Heart left ventricle (tissue), 16 donors: ENCODE measurements at regions not wholly inside any gene's neighbourhood (a gene's known extent, or its start where the extent isn't known, plus 50 kb on each side); places are given as distances from the start of the nearest gene placed in this dataset.

ENCODE experiments used
- ATAC-seq, 4 donors: fragments of 200-7000 bp; cut with Tn5 transposase; one replicate each; pipeline ENCODE4 v1.9.1; 2020 to 2022; ENCODE audit warnings: moderate library complexity in 4 of 4, mild to moderate bottlenecking in 3 of 4, moderate number of reproducible peaks in 1 of 4
- DNase-seq, 5 donors: peaks; one replicate each; pipeline ENCODE4 v3.0.0-alpha.2; 2020
- H3K27ac ChIP-seq, 12 donors: fragments of 200-600 bp; sonication (generic) in 4 of 12; one replicate each; pipeline versions ENCODE4 v1.5.0 to v1.8.0; 2016 to 2022; ENCODE audit warnings: mild to moderate bottlenecking in 2 of 12
- H3K27me3 ChIP-seq, 9 donors: fragments of 200-600 bp; sonication (generic) in 2 of 9; one replicate each; pipeline versions ENCODE4 v1.5.1 to v1.8.0; 2016 to 2022; ENCODE audit warnings: mild to moderate bottlenecking in 3 of 9
- H3K36me3 ChIP-seq, 9 donors: fragments of 200-600 bp; sonication (generic) in 2 of 9; one replicate each; pipeline versions ENCODE4 v1.5.0 to v1.8.0; 2018 to 2022; ENCODE audit warnings: mild to moderate bottlenecking in 2 of 9
- H3K4me1 ChIP-seq, 12 donors: fragments of 200-600 bp; sonication (generic) in 4 of 12; one replicate each; pipeline versions ENCODE4 v1.5.0 to v1.8.0; 2016 to 2022; ENCODE audit warnings: mild to moderate bottlenecking in 3 of 12
- H3K4me3 ChIP-seq, 12 donors: fragments of 200-600 bp; sonication (generic) in 4 of 12; one replicate each; pipeline versions ENCODE4 v1.5.0 to v1.8.0; 2017 to 2022; ENCODE audit warnings: mild to moderate bottlenecking in 9 of 12, moderate library complexity in 4 of 12
- H3K9me3 ChIP-seq, 12 donors: fragments of 200-600 bp; sonication (generic) in 4 of 12; one replicate each; pipeline versions ENCODE4 v1.5.0 to v1.8.0; 2016 to 2022; ENCODE audit warnings: mild to moderate bottlenecking in 1 of 12
- CTCF ChIP-seq, 12 donors: fragments of 200-600 bp; sonication (generic) in 4 of 12; IDR thresholded peaks; one replicate each; pipeline versions ENCODE4 v1.5.0 to v1.8.0; 2018 to 2022; ENCODE audit warnings: antibody characterized with exemption in 12 of 12, mild to moderate bottlenecking in 5 of 12
- POLR2A ChIP-seq, 2 donors: fragments of 450-650 bp; IDR thresholded peaks; one replicate each; pipeline ENCODE4 v1.6.1; 2017; ENCODE audit warnings: antibody characterized with exemption in 2 of 2, mild to moderate bottlenecking in 2 of 2, moderate library complexity in 2 of 2
- WGBS, 4 donors: extraction: QIAGEN DNeasy Blood & Tissue Kit in 2 of 4; methylation state at CpG; one replicate each; pipeline versions ENCODE4 v1.1.5 to v1.1.7; 2013 to 2018; 5-methylcytosine and 5-hydroxymethylcytosine counted together
- intact Hi-C, 10 donors: fragments of 100-400 bp; cut with DNase I; formaldehyde crosslinking; loops; one replicate each; pipeline versions ENCODE4 v1.11.1 to v1.14.2; 2022
- donor health status: ischemic (EF 13 %, LVEDD 7.1; RV severe dilation, severe dysfunction).
- donor health status: healthy with polysubstance abuse.
- donor health status: DM: no; HTN: yes; CAD: no.
- donor health status: DM: no; HTN: no; CAD: no.
- donor health status: ischemic (EF 25% LVEDD 6.9; RV normal size, moderate dysfunction).
- donor health status: ischemic (EF 25% LVEDD 5.7; RV mildly dilated, moderate dysfunction).
- donor health status: healthy.
- donor health status: DM: yes; HTN: yes; CAD: no.
- donor health status: ischemic (EF 35%, LVEDD 5.7; RV mildly dilated, moderate dysfunction).
- donor health status: nonischemic (EF 11% LVEDD 7.7; RV severe dilation, severe dysfunction).
- donor health status: DM: yes; HTN: yes; CAD: no.
- donor health status: PGD.
- donor health status: ischemic (EF 29% LVEDD 5.4; RV normal size, mild dysfunction).
- donor health status: nonischemic (EF 23%, LVEDD 6.1; RV moderate dilation, normal function).

GRCh38 chr2:192814376-192814775, 619.6 kb upstream of the TMEFF2 start:
- WGBS, 4 donors = 68 to 86% (median 73%) methylated on average over 1 of the region's 1 CpG

GRCh38 chr2:192813341-192813740, 618.6 kb upstream of the TMEFF2 start:
- no peaks in the 10 kb centered on the region for H3K4me1 ChIP-seq
- H3K27ac ChIP-seq = no peak overlapping the region
- H3K9me3 ChIP-seq = peaks cover 0 to 18% (median 2%) of the 10 kb centered on the region in 12 donors
- H3K27me3 ChIP-seq = no peaks in the 10 kb centered on the region
- DNase-seq = no peak
- intact Hi-C loops = no loop called here
- no peak overlapping the region for H3K4me3 ChIP-seq
- no peaks in the 10 kb centered on the region for H3K36me3 ChIP-seq
- TF ChIP-seq CTCF (IDR thresholded peaks at IDR 0.05) (no peak), POLR2A (IDR thresholded peaks at IDR 0.05) (no peak)
- ATAC-seq = no peak

More at GRCh38 chr2:192814376-192814775, 619.6 kb upstream of the TMEFF2 start:
- H3K4me3 ChIP-seq = no peak overlapping the region
- no peaks in the 10 kb centered on the region for H3K27me3 ChIP-seq
- H3K36me3 ChIP-seq = no peaks in the 10 kb centered on the region
- no peaks in the 10 kb centered on the region for H3K4me1 ChIP-seq
- TF ChIP-seq CTCF (IDR thresholded peaks at IDR 0.05) (no peak), POLR2A (IDR thresholded peaks at IDR 0.05) (no peak)
- no peak for DNase-seq
- ATAC-seq = no peak
- H3K27ac ChIP-seq = no peak overlapping the region
- peaks cover 0 to 9% (median 0%) of the 10 kb centered on the region in 12 donors for H3K9me3 ChIP-seq
- intact Hi-C loops = no loop called here

DNA sequence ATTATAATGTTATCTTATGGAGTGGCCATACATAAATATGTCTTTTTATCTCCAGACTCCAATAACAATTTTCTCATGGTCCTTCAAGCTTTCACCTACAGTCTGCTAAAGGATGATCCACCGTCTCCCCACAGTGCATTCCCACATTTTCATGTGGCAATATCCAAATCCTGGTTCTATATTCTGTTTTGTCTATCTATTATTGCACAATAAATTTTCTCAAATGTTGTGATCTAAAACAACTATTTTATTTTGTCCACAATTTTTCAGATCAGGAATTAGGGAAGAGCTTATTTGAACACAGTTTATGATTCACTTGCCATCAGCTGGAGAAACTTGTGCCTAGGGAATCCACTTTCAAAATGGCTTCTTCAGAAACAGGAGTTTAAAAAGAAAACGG, 614.4 kb upstream of the TMEFF2 start:
- TF ChIP-seq CTCF (IDR thresholded peaks at IDR 0.05) (no peak), POLR2A (IDR thresholded peaks at IDR 0.05) (no peak)
- DNase-seq (no peak), ATAC-seq (no peak)
- Histone ChIP-seq H3K4me3 (no peak overlapping the region), H3K36me3 (no peaks in the 10 kb centered on the region), H3K4me1 (no peaks in the 10 kb centered on the region), H3K27ac (no peak overlapping the region), H3K9me3 (peaks cover 0 to 19% (median 6%) of the 10 kb centered on the region in 12 donors), H3K27me3 (no peaks in the 10 kb centered on the region)
- 61 to 81% (median 71%) methylated on average over 2 of the region's 2 CpGs for WGBS, 4 donors
- intact Hi-C loops = no loop called here

GRCh38 chr2:192783643-192784042, 588.9 kb upstream of the TMEFF2 start:
- no peak for TF ChIP-seq CTCF (IDR thresholded peaks at IDR 0.05)
- TF ChIP-seq POLR2A (IDR thresholded peaks at IDR 0.05) = no peak
- WGBS, 4 donors = 75 to 88% (median 84%) methylated on average over 2 to 3 of the region's 3 CpGs
- no peak for DNase-seq
- H3K4me1 ChIP-seq = no peaks in the 10 kb centered on the region
- H3K36me3 ChIP-seq = no peaks in the 10 kb centered on the region
- no peak overlapping the region for H3K4me3 ChIP-seq
- intact Hi-C loops = no loop called here
- ATAC-seq = no peak
- no peaks in the 10 kb centered on the region for H3K9me3 ChIP-seq
- H3K27me3 ChIP-seq = no peaks in the 10 kb centered on the region
- H3K27ac ChIP-seq = no peak overlapping the region
